HG03378 (cell line): ENCODE measurements at regions not wholly inside any gene's neighbourhood (a gene's known extent, or its start where the extent isn't known, plus 50 kb on each side); places are given as distances from the start of the nearest gene placed in this dataset.

Experiments used
- ATAC-seq: cut with Tn5 transposase; IDR thresholded peaks from one replicate; pipeline ENCODE4 v1.9.1; 2021; ENCODE audit warnings: mild to moderate bottlenecking, moderate library complexity; ENCODE audit not compliant: unreplicated experiment

DNA sequence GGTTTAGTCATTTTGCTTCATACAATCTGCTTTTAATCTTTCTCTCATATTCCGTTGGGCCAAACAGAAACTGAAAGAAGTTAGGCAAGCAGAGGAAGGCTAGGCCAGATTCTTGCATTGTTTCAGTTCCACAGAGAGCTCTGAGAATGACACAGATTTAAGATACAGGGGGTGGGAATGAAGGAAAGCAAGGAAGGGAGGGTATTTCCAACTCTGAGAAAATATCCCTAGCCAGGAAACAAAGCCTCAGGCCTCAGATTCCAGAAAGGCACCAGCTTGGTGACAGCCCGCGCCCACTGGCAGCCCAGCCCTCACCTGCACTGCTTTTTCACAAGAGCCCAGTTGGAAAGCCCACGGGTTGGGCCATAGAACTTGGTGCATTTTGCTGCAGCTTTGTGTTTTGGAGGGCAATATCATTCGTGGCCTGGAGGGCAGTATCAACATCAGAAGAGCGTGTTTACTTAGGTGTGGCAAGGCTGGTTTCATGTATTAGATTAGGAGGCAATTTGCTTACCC is 63.5 kb downstream of the ENC1 start:
- peak; percentile 71 for ATAC-seq

- ATAC-seq: no peak
Observed at GRCh38 chr5:74575741-74576538, 64.6 kb downstream of the ENC1 start.

- no peak for ATAC-seq
Observed at GRCh38 chr5:74570250-74570649, 70.3 kb downstream of the ENC1 start.

GRCh38 chr5:74567411-74567995 is 73.0 kb downstream of the ENC1 start:
- ATAC-seq: no peak

DNA sequence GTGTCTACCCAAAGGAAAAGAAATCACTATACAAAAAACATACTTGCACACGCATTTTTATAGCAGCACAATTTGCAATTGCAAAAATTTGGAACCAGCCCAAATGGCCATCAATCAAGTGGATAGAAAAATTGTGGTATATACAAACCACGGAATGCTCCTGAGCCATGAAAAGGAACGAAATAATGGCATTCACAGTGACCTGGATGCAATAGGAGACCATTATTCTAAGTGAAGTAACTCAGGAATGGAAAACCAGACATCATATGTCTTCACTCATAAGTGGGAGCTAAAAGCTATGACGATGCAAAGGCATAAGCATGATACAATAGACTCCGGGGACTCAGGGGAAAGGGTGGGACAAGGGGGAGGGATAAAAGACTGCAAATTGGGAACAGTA is 78.4 kb downstream of the ENC1 start:
- ATAC-seq: no peak

GRCh38 chr5:74560245-74560644 is 80.3 kb downstream of the ENC1 start:
- no peak for ATAC-seq

DNA sequence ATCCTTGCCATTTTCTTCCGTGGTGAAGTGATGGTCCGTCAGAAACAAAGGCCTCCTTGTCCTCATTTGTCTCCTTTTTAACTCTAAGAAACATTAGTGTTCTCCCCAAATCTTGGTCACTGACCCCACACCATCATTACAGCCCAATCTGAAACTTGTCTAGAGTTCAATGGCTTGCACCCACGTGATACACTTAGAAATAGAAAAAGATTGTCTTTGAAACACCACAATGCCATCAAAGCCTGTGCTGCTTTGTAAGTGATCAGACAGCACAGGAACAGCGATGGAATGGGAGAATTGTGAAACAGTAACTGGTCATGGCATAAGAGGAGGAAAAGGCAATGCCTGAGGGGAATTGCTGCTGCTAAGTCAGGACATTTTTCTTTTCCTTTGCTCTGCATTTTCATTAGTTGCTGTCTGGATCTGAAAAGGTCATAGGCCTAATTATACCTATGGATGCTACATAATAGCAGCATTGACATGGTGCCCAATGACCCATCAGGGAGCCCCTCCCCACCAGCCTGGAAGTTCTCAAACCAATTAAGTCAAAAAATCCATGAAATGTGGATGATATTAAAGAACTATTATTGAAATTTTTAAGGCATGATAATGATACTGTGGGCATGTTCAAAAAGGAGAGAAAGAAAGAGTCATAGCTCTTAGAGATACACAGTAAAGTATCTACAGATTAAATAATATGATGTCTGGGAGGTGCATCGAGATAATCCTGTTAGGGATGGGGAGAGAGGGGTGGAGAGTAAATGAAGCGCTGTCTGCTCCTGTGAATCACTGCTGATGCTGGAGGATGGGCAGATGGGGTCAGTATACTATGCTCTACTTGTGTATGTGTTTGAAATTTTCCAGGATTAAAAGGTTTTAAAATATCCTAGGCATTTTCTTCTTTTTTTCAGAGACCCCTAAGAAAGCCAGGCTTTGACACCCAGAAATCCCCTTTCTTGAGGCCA is 83.6 kb downstream of the ENC1 start:
- no peak for ATAC-seq

DNA sequence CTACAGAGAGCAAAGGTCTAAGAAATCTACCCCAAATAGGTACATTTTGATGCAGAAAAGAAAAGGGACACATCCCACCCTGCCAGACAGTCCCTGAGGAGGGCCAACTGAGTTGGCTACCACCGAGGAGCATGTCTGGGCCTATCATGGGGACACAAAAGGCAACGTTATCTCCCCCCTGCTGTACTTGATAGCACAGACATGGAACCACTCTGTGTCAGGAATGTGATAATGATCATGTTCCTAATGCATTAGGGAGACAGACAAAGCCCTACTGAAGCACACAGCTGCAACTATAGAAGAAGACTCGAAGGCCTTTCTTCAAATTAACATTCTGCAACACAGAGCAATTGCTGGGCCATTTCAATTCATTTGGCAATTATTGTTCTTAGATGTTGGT is 84.5 kb downstream of the ENC1 start:
- no peak for ATAC-seq

DNA sequence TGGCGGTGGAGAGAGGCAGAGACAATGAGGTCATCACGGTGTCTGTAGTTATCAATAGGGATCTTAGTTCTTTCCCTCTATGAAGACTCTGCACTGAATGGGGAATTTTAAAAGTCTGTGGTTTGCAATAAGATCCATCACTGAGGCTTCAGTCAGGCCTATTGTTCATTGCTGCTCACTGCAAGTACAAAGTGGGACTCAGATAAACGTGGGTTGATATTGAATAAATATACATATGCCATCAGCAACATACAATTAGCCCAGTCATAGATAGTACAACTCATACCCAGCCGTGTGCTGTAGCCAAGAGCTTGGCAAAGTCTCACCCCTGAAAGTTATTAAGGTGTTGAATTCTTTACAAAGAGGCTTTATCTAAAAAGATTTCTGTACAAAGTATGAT is 88.4 kb downstream of the ENC1 start:
- ATAC-seq: no peak

- no peak for ATAC-seq
Observed at GRCh38 chr5:74550927-74551326, 89.6 kb downstream of the ENC1 start.

GRCh38 chr5:74549384-74549783 is 91.1 kb downstream of the ENC1 start:
- no peak for ATAC-seq

- ATAC-seq: no peak
Observed at GRCh38 chr5:74546796-74547195, 93.7 kb downstream of the ENC1 start.

DNA sequence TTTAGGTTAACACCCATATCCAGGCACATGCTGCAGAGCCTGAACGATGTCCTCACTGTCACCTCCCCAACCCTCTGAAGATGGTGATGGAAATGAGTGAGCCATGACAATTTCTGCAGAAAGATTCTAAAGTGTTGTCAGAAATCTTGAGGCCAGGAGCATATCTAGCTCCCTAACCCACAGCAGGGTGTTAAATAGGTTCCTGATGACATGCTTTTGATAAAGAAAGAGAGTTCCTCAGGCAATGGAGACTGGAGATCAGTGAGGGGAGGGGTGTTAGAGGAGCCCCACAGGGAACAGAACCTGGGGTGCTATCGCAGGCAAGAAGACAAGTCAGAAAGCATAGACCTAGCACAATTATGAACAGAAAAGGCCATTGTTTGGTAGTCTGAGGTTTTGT is 95.7 kb downstream of the ENC1 start:
- no peak for ATAC-seq

DNA sequence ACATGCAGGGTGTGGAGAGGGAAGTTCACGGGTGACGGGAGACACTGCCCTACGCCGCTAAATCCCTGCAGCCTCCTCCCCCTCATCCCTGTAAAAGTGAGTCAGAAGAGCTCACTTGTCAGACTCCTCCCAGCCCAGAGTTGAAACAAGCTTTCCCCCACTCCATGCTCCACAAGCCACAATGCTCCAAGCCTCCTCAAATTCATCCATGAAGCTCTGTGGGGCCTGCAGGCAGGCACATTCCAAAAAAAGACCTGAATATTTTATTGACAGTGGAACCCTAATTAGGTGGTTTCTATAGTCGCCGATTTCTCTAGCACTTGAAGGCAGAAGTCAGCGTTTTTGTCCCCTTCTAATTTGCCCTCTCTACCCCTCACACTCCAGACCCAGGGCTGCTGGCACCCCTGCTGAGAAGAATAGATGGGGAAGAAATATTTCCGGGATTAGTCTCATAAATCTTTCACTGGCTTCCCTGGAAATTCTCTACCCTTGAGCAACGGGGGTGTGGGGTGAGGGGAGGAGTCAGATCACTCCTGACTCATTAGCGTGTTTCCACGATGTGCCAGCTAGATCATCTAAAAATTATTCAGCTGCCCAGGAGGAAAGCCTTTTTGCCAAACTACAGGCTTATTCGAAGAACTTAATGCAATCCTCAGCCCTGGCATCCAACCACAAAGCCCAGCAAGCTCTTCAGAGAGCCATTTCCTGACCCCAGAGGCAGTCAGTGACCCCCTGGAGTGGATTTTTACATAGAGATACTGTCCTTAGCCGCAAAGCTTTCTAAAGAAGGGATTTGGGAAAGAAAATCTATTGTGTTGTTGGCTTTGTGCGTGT is 97.1 kb downstream of the ENC1 start:
- no peak for ATAC-seq

DNA sequence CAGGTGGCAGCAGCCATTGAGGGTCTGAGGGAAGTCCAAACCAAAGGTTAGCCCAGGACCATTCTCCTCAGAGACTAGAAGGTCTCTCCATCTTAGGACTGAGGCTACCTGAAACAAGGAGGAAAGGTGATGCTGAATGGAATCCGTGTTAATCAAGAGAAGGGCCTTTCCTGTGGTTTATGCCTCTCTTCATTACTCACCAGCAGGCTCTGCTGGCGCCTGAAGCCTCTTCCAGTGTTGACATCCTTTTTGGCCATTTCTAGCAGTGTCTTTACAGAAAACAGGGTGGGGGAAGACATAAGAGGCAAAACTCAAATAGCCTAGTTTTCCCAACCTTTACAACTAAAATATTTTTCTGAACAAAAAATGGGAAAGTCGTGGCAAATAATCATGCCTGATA is 98.0 kb downstream of the ENC1 start:
- ATAC-seq: no peak

- no peak for ATAC-seq
Observed at GRCh38 chr5:74541381-74541781, 99.1 kb downstream of the ENC1 start.

- no peak for ATAC-seq
Observed at GRCh38 chr5:74540622-74541021, 99.9 kb downstream of the ENC1 start.

GRCh38 chr5:74539986-74540385 is 100.5 kb downstream of the ENC1 start:
- no peak for ATAC-seq

DNA sequence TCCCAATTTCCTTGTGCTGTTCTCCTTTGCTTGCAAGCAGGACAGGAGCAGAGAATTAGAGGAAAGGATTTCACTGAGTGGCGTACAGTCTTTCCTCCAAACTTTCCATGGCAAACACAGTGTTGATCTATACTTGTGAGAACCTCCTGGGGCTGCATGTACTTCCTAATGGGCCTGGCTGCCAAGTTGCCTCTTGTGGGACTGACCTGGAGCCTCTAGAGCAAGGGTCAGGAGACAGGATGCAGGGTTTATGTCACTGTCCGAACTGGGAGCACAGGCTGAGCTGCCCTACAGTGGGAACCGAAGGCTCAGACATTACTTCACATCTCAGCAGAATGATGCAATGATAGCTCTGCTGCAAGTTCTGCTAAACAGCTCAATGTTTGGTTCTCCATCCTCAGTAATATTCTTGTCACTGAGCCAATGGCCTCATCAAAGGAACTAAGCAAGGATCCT is 102.3 kb downstream of the ENC1 start:
- ATAC-seq: no peak

- no peak for ATAC-seq
Observed at GRCh38 chr5:74536658-74537057, 103.9 kb downstream of the ENC1 start.
